HFFc6 (cell line): ENCODE measurements at regions not wholly inside any gene's neighbourhood (a gene's known extent, or its start where the extent isn't known, plus 50 kb on each side); places are given as distances from the start of the nearest gene placed in this dataset.

Source experiments
- DNase-seq: peaks from one replicate; pipeline ENCODE4 v3.0.0-alpha.2; 2018
- H3K27ac Mint-ChIP-seq: 2 replicates; pipeline ENCODE4 v1.8.0; 2020; ENCODE audit warnings: mild to moderate bottlenecking, mixed read lengths
- H3K27me3 Mint-ChIP-seq: 2 replicates; pipeline ENCODE4 v1.8.0; 2021; ENCODE audit warnings: mild to moderate bottlenecking, moderate library complexity, mixed read lengths; ENCODE audit not compliant: insufficient read depth
- H3K36me3 Mint-ChIP-seq: 2 replicates; pipeline ENCODE4 v1.8.0; 2021; ENCODE audit warnings: low read depth, mixed read lengths
- H3K4me1 Mint-ChIP-seq: 2 replicates; pipeline ENCODE4 v1.8.0; 2020; ENCODE audit warnings: low read depth, mixed read lengths
- H3K4me3 Mint-ChIP-seq: 2 replicates; pipeline ENCODE4 v1.8.0; 2020; ENCODE audit warnings: mild to moderate bottlenecking, moderate library complexity, mixed read lengths
- H3K9me3 Mint-ChIP-seq: 2 replicates; pipeline ENCODE4 v1.8.0; 2020; ENCODE audit warnings: mild to moderate bottlenecking, mixed read lengths
- CTCF ChIP-seq: fragments of 200-600 bp; sonication (generic); IDR thresholded peaks from 2 replicates; pipeline ENCODE4 v1.5.0; 2021; ENCODE audit warnings: antibody characterized with exemption, mild to moderate bottlenecking

GRCh38 chr1:198967566-198967965 is 328.7 kb downstream of the PTPRC start:
- no peak for DNase-seq
- H3K4me1 Mint-ChIP-seq = no peaks in the 10 kb centered on the region
- TF ChIP-seq CTCF = no peak
- H3K9me3 Mint-ChIP-seq = peaks cover 5% of the 10 kb centered on the region; the same call in 1 of the 2 replicates
- no peak overlapping the region for H3K27ac Mint-ChIP-seq
- no peak overlapping the region for H3K4me3 Mint-ChIP-seq
- H3K36me3 Mint-ChIP-seq = peaks cover 9% of the 10 kb centered on the region
- H3K27me3 Mint-ChIP-seq = no peaks in the 10 kb centered on the region

- no peaks in the 10 kb centered on the region for H3K27me3 Mint-ChIP-seq
- no peak for DNase-seq
- no peaks in the 10 kb centered on the region for H3K4me1 Mint-ChIP-seq
- TF ChIP-seq CTCF = no peak
- H3K27ac Mint-ChIP-seq = no peak overlapping the region
- peaks cover 6% of the 10 kb centered on the region; the same call in 1 of the 2 replicates for H3K36me3 Mint-ChIP-seq
- H3K9me3 Mint-ChIP-seq = peaks cover 5% of the 10 kb centered on the region; the same call in 1 of the 2 replicates
- H3K4me3 Mint-ChIP-seq = no peak overlapping the region
Observed at GRCh38 chr1:198968866-198969265, 330.0 kb downstream of the PTPRC start.

- no peaks in the 10 kb centered on the region for H3K4me1 Mint-ChIP-seq
- peaks cover 6% of the 10 kb centered on the region; the same call in 1 of the 2 replicates for H3K36me3 Mint-ChIP-seq
- H3K9me3 Mint-ChIP-seq = peaks cover 5% of the 10 kb centered on the region; the same call in 1 of the 2 replicates
- DNase-seq = no peak
- TF ChIP-seq CTCF = no peak
- H3K4me3 Mint-ChIP-seq = no peak overlapping the region
- no peak overlapping the region for H3K27ac Mint-ChIP-seq
- H3K27me3 Mint-ChIP-seq = no peaks in the 10 kb centered on the region
Observed at GRCh38 chr1:198969981-198970380, 331.1 kb downstream of the PTPRC start.

GRCh38 chr1:198970916-198971315 is 332.1 kb downstream of the PTPRC start:
- TF ChIP-seq CTCF = no peak
- no peak for DNase-seq
- H3K4me1 Mint-ChIP-seq = no peaks in the 10 kb centered on the region
- no peaks in the 10 kb centered on the region for H3K9me3 Mint-ChIP-seq
- no peaks in the 10 kb centered on the region for H3K27me3 Mint-ChIP-seq
- no peak overlapping the region for H3K4me3 Mint-ChIP-seq
- H3K27ac Mint-ChIP-seq = no peak overlapping the region
- H3K36me3 Mint-ChIP-seq = no peaks in the 10 kb centered on the region

GRCh38 chr1:198977909-198978308 is 339.1 kb downstream of the PTPRC start:
- Mint-ChIP-seq H3K4me1 (no peaks in the 10 kb centered on the region), H3K4me3 (no peak overlapping the region), H3K27me3 (no peaks in the 10 kb centered on the region), H3K9me3 (no peaks in the 10 kb centered on the region), H3K36me3 (no peaks in the 10 kb centered on the region), H3K27ac (no peak overlapping the region)
- TF ChIP-seq CTCF = no peak
- DNase-seq = no peak

GRCh38 chr1:198978523-198978922 is 339.7 kb downstream of the PTPRC start:
- no peak overlapping the region for H3K4me3 Mint-ChIP-seq
- no peaks in the 10 kb centered on the region for H3K27me3 Mint-ChIP-seq
- H3K9me3 Mint-ChIP-seq = no peaks in the 10 kb centered on the region
- DNase-seq = no peak
- TF ChIP-seq CTCF = no peak
- H3K36me3 Mint-ChIP-seq = no peaks in the 10 kb centered on the region
- no peaks in the 10 kb centered on the region for H3K4me1 Mint-ChIP-seq
- no peak overlapping the region for H3K27ac Mint-ChIP-seq
